Liver (tissue), 8 donors: ENCODE measurements at regions not wholly inside any gene's neighbourhood (a gene's known extent, or its start where the extent isn't known, plus 50 kb on each side); places are given as distances from the start of the nearest gene placed in this dataset.

Experiments
- DNase-seq: peaks from one replicate; pipeline ENCODE4 v3.0.0-alpha.2; 2017; ENCODE audit warnings: low spot score
- H3K27ac ChIP-seq, 2 donors: one replicate each; pipeline ENCODE4 v1.7.0; 2013; ENCODE audit warnings: inconsistent platforms in 2 of 2, low read length in 2 of 2, control low read depth in 1 of 2, low read depth in 1 of 2, mild to moderate bottlenecking in 1 of 2
- H3K27me3 ChIP-seq, 4 donors: one replicate each; pipeline versions ENCODE4 v1.6.1 to v1.7.0; 2013; ENCODE audit warnings: low read length in 3 of 4, inconsistent platforms in 1 of 4, mild to moderate bottlenecking in 1 of 4, moderate library complexity in 1 of 4; ENCODE audit not compliant: control insufficient read depth in 4 of 4, insufficient read depth in 4 of 4
- H3K36me3 ChIP-seq, 4 donors: one replicate each; pipeline versions ENCODE4 v1.6.1 to v1.7.0; 2013; ENCODE audit warnings: low read length in 3 of 4, mild to moderate bottlenecking in 3 of 4, low read depth in 1 of 4, moderate library complexity in 1 of 4; ENCODE audit not compliant: control insufficient read depth in 4 of 4, insufficient read depth in 3 of 4
- H3K4me1 ChIP-seq, 4 donors: one replicate each; pipeline versions ENCODE4 v1.6.1 to v1.7.0; 2013; ENCODE audit warnings: low read length in 3 of 4, mild to moderate bottlenecking in 3 of 4, moderate library complexity in 1 of 4; ENCODE audit not compliant: control insufficient read depth in 4 of 4, insufficient read depth in 4 of 4
- H3K4me3 ChIP-seq, 3 donors: one replicate each; pipeline versions ENCODE4 v1.6.1 to v1.7.0; 2013; ENCODE audit warnings: low read length in 3 of 3, control low read depth in 1 of 3, low read depth in 1 of 3, mild to moderate bottlenecking in 1 of 3
- H3K9ac ChIP-seq, 2 donors: one replicate each; pipeline ENCODE4 v1.7.0; 2013; ENCODE audit warnings: low read length in 2 of 2, mild to moderate bottlenecking in 2 of 2, moderate library complexity in 2 of 2, control low read depth in 1 of 2, low read depth in 1 of 2
- H3K9me3 ChIP-seq, 4 donors: one replicate each; pipeline versions ENCODE4 v1.6.1 to v1.7.0; 2013; ENCODE audit warnings: low read length in 3 of 4; ENCODE audit not compliant: control insufficient read depth in 4 of 4
- ATF3 ChIP-seq: IDR thresholded peaks from 2 replicates; pipeline ENCODE4 v1.6.1; 2016; ENCODE audit warnings: antibody characterized with exemption
- EGR1 ChIP-seq, 2 donors: IDR thresholded peaks; 2 replicates each; pipeline ENCODE4 v1.6.1; 2016 to 2018; ENCODE audit warnings: antibody characterized with exemption in 2 of 2, low read depth in 2 of 2
- FOXA1 ChIP-seq: IDR thresholded peaks from 2 replicates; pipeline ENCODE4 v1.6.1; 2016; ENCODE audit warnings: antibody characterized with exemption
- FOXA2 ChIP-seq: IDR thresholded peaks from 2 replicates; pipeline ENCODE4 v1.6.1; 2016; ENCODE audit warnings: antibody characterized with exemption
- GABPA ChIP-seq, 2 donors: IDR thresholded peaks in 1 of 2; conservative IDR thresholded peaks in 1 of 2; 2 replicates each; pipeline ENCODE4 v1.6.1; 2016; ENCODE audit warnings: antibody characterized with exemption in 2 of 2, mild to moderate bottlenecking in 1 of 2, moderate library complexity in 1 of 2
- HNF4A ChIP-seq, 2 donors: conservative IDR thresholded peaks; 2 replicates each; pipeline ENCODE4 v1.6.1; 2016; ENCODE audit warnings: antibody characterized with exemption in 2 of 2, mild to moderate bottlenecking in 2 of 2
- HNF4G ChIP-seq: IDR thresholded peaks from 2 replicates; pipeline ENCODE4 v1.6.1; 2016; ENCODE audit warnings: antibody characterized with exemption
- JUND ChIP-seq, 2 donors: IDR thresholded peaks; 2 replicates each; pipeline ENCODE4 v1.6.1; 2016; ENCODE audit warnings: antibody characterized with exemption in 2 of 2
- NR2F2 ChIP-seq: IDR thresholded peaks from 2 replicates; pipeline ENCODE4 v1.6.1; 2016; ENCODE audit warnings: antibody characterized with exemption
- RAD21 ChIP-seq, 2 donors: IDR thresholded peaks; 2 replicates each; pipeline ENCODE4 v1.6.1; 2016; ENCODE audit warnings: antibody characterized with exemption in 2 of 2, mild to moderate bottlenecking in 2 of 2
- REST ChIP-seq: IDR thresholded peaks from 2 replicates; pipeline ENCODE4 v1.6.1; 2016; ENCODE audit warnings: antibody characterized with exemption, mild to moderate bottlenecking
- RXRA ChIP-seq, 2 donors: IDR thresholded peaks; 2 replicates each; pipeline ENCODE4 v1.6.1; 2017 to 2018; ENCODE audit warnings: antibody characterized with exemption in 2 of 2, mild to moderate bottlenecking in 1 of 2
- TAF1 ChIP-seq: conservative IDR thresholded peaks from 2 replicates; pipeline ENCODE4 v1.6.1; 2016; ENCODE audit warnings: antibody characterized with exemption, mild to moderate bottlenecking
- YY1 ChIP-seq: IDR thresholded peaks from 2 replicates; pipeline ENCODE4 v1.6.1; 2016; ENCODE audit warnings: antibody characterized with exemption, mild to moderate bottlenecking
- WGBS: extraction: QIAGEN DNeasy Blood & Tissue Kit; methylation state at CpG from one replicate; pipeline ENCODE4 v1.1.7; 2013; 5-methylcytosine and 5-hydroxymethylcytosine counted together
- TF ChIP-seq, protein P1 (sequence below): IDR thresholded peaks from 2 replicates; pipeline ENCODE4 v1.6.1; 2016; ENCODE audit warnings: antibody characterized with exemption
- TF ChIP-seq, protein P2 (sequence below): IDR thresholded peaks from 2 replicates; pipeline ENCODE4 v1.6.1; 2016; ENCODE audit warnings: antibody characterized with exemption
- TF ChIP-seq, protein P3 (sequence below): fragments of 150-350 bp; IDR thresholded peaks from 2 replicates; pipeline ENCODE4 v1.5.1; 2017; ENCODE audit warnings: improper control_type of control experiment, low read depth, low read length; ENCODE audit not compliant: missing input control
- donor health status: healthy.
- donor health status: healthy.
- donor health status: healthy.
- donor health status: healthy.
- donor health status: healthy.

GRCh38 chr13:86831084-86831483, 840.1 kb upstream of the SLITRK5 start:
- Histone ChIP-seq H3K27me3 (no peaks in the 10 kb centered on the region), H3K27ac (no peak overlapping the region), H3K9me3 (peaks cover 0 to 1% (median 0%) of the 10 kb centered on the region in 4 donors), H3K4me1 (no peaks in the 10 kb centered on the region), H3K36me3 (no peaks in the 10 kb centered on the region), H3K4me3 (no peak overlapping the region), H3K9ac (no peak overlapping the region)
- no peak for DNase-seq
- WGBS = 31% methylated on average over 1 of the region's 1 CpG
- no peak for TF ChIP-seq REST
- TF ChIP-seq HNF4G = no peak
- TF ChIP-seq TAF1 = no peak

DNA sequence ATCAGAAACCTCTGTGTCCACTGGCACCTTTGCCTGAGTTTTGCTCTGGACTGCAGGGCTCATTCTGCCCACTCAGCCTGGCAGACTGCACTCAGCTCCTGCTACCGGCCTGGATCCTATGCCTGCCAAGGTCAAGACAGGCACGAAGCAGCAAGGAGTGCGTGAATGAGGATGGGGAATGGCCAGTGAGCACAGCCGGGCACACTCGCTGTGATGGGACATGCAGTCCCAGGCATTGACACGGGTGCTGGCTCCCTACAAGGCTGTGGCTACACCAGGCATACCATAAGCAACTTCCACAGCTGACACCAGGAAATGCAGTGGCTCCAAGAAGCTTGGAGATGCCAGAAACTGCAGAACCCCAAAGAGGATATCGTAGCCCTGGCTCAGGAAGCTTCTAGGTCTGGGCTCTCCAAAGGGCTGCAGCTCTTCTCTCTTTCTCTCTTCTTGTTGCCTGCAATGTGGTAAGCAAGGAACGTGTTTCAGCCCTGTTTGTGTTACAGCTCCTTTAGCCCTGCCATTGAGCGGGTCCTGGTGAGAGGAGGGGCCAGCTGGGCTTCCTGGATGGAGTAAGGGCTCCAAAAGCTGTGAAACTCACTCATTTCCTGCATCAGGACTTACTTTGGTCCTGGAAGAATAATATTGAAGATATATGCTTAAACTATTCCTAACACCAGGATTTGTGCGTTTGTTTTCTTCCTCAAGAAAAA, 832.6 kb upstream of the SLITRK5 start:
- 70% methylated on average over 10 of the region's 10 CpGs for whole genome bisulfite sequencing
- Histone ChIP-seq H3K4me1 (no peaks in the 10 kb centered on the region), H3K9ac (no peak overlapping the region), H3K9me3 (peaks cover 0 to 6% (median 2%) of the 10 kb centered on the region in 4 donors), H3K27me3 (no peaks in the 10 kb centered on the region), H3K36me3 (no peaks in the 10 kb centered on the region), H3K4me3 (no peak overlapping the region), H3K27ac (no peak overlapping the region)
- TF ChIP-seq ATF3 (no peak), FOXA1 (no peak), HNF4A (conservative IDR thresholded peaks at IDR 0.05) (no peak), GABPA (IDR thresholded peaks at IDR 0.05 in 1 of 2, conservative IDR thresholded peaks at IDR 0.05 in 1 of 2) (no peak), RXRA (IDR thresholded peaks at IDR 0.05) (no peak), EGR1 (IDR thresholded peaks at IDR 0.05; ENCODE audit: low read depth in 2 of 2) (no peak), JUND (IDR thresholded peaks at IDR 0.05) (no peak), YY1 (no peak), RAD21 (IDR thresholded peaks at IDR 0.05) (no peak), REST (no peak), FOXA2 (no peak), TAF1 (no peak), NR2F2 (no peak)
- TF ChIP-seq, protein P1, sequence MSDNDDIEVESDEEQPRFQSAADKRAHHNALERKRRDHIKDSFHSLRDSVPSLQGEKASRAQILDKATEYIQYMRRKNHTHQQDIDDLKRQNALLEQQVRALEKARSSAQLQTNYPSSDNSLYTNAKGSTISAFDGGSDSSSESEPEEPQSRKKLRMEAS = no peak
- TF ChIP-seq, protein P2, sequence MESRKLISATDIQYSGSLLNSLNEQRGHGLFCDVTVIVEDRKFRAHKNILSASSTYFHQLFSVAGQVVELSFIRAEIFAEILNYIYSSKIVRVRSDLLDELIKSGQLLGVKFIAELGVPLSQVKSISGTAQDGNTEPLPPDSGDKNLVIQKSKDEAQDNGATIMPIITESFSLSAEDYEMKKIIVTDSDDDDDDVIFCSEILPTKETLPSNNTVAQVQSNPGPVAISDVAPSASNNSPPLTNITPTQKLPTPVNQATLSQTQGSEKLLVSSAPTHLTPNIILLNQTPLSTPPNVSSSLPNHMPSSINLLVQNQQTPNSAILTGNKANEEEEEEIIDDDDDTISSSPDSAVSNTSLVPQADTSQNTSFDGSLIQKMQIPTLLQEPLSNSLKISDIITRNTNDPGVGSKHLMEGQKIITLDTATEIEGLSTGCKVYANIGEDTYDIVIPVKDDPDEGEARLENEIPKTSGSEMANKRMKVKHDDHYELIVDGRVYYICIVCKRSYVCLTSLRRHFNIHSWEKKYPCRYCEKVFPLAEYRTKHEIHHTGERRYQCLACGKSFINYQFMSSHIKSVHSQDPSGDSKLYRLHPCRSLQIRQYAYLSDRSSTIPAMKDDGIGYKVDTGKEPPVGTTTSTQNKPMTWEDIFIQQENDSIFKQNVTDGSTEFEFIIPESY = no peak
- TF ChIP-seq, protein P3, sequence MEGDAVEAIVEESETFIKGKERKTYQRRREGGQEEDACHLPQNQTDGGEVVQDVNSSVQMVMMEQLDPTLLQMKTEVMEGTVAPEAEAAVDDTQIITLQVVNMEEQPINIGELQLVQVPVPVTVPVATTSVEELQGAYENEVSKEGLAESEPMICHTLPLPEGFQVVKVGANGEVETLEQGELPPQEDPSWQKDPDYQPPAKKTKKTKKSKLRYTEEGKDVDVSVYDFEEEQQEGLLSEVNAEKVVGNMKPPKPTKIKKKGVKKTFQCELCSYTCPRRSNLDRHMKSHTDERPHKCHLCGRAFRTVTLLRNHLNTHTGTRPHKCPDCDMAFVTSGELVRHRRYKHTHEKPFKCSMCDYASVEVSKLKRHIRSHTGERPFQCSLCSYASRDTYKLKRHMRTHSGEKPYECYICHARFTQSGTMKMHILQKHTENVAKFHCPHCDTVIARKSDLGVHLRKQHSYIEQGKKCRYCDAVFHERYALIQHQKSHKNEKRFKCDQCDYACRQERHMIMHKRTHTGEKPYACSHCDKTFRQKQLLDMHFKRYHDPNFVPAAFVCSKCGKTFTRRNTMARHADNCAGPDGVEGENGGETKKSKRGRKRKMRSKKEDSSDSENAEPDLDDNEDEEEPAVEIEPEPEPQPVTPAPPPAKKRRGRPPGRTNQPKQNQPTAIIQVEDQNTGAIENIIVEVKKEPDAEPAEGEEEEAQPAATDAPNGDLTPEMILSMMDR = no peak
- DNase-seq = no peak
